ENCODE measurements at regions not wholly inside any gene's neighbourhood (a gene's known extent, or its start where the extent isn't known, plus 50 kb on each side); places are given as distances from the start of the nearest gene placed in this dataset.

- H3K27me3 ChIP-seq = no peaks in the 10 kb centered on the region
- H3K4me1 ChIP-seq = no peaks in the 10 kb centered on the region
- H3K4me3 ChIP-seq = no peak overlapping the region
- H3K9me3 ChIP-seq = no peaks in the 10 kb centered on the region
- DNase-seq (ENCODE audit: low spot score in 2 of 2) = no peak
- no peak overlapping the region for H3K27ac ChIP-seq
- intact Hi-C loops (cut with DNase I; ENCODE audit: low total_unique reads) = no loop called here
- TF ChIP-seq POLR2AphosphoS5 (IDR thresholded peaks at IDR 0.05) (no peak), POLR2A (IDR thresholded peaks at IDR 0.05) (no peak), CTCF (IDR thresholded peaks at IDR 0.05) (no peak)
- no peaks in the 10 kb centered on the region for H3K36me3 ChIP-seq
Measured at GRCh38 chr2:30041884-30042283, 104.9 kb upstream of the YPEL5 start.

- H3K9me3 ChIP-seq = no peaks in the 10 kb centered on the region
- intact Hi-C loops (cut with DNase I; ENCODE audit: low total_unique reads) = no loop called here
- TF ChIP-seq CTCF (IDR thresholded peaks at IDR 0.05) (no peak), POLR2AphosphoS5 (IDR thresholded peaks at IDR 0.05) (no peak), POLR2A (IDR thresholded peaks at IDR 0.05) (no peak)
- no peaks in the 10 kb centered on the region for H3K27me3 ChIP-seq
- no peaks in the 10 kb centered on the region for H3K4me1 ChIP-seq
- no peak for DNase-seq (ENCODE audit: low spot score in 2 of 2)
- no peaks in the 10 kb centered on the region for H3K36me3 ChIP-seq
- no peak overlapping the region for H3K4me3 ChIP-seq
- H3K27ac ChIP-seq = no peak overlapping the region
Measured at GRCh38 chr2:30046396-30046795, 100.4 kb upstream of the YPEL5 start.

GRCh38 chr2:30046979-30047378 lies 99.8 kb upstream of the YPEL5 start:
- intact Hi-C loops (cut with DNase I; ENCODE audit: low total_unique reads) = no loop called here
- Histone ChIP-seq H3K9me3 (no peaks in the 10 kb centered on the region), H3K27ac (no peak overlapping the region), H3K27me3 (no peaks in the 10 kb centered on the region), H3K4me3 (no peak overlapping the region), H3K36me3 (no peaks in the 10 kb centered on the region), H3K4me1 (no peaks in the 10 kb centered on the region)
- no peak for TF ChIP-seq POLR2AphosphoS5 (IDR thresholded peaks at IDR 0.05)
- TF ChIP-seq POLR2A (IDR thresholded peaks at IDR 0.05) = no peak
- no peak for DNase-seq (ENCODE audit: low spot score in 2 of 2)

GRCh38 chr2:30048636-30049175 lies 98.1 kb upstream of the YPEL5 start:
- H3K9me3 ChIP-seq = no peaks in the 10 kb centered on the region
- H3K4me1 ChIP-seq = no peaks in the 10 kb centered on the region
- H3K4me3 ChIP-seq = no peak overlapping the region
- no peaks in the 10 kb centered on the region for H3K27me3 ChIP-seq
- H3K36me3 ChIP-seq = no peaks in the 10 kb centered on the region
- no peak for DNase-seq (ENCODE audit: low spot score in 2 of 2)
- H3K27ac ChIP-seq = no peak overlapping the region
- intact Hi-C loops (cut with DNase I; ENCODE audit: low total_unique reads) = loop anchor here (1.0 kb wide), 1 partner anchor 20 kb away; no protein-coding TSS in a partner anchor
- no peak for TF ChIP-seq POLR2A (IDR thresholded peaks at IDR 0.05)
- no peak for TF ChIP-seq POLR2AphosphoS5 (IDR thresholded peaks at IDR 0.05)
- TF ChIP-seq CTCF (IDR thresholded peaks at IDR 0.05) = no peak

GRCh38 chr2:30055548-30055947 lies 91.3 kb upstream of the YPEL5 start:
- Histone ChIP-seq H3K36me3 (no peaks in the 10 kb centered on the region), H3K27ac (no peak overlapping the region), H3K27me3 (no peaks in the 10 kb centered on the region), H3K4me1 (no peaks in the 10 kb centered on the region), H3K4me3 (no peak overlapping the region), H3K9me3 (no peaks in the 10 kb centered on the region)
- intact Hi-C loops (cut with DNase I; ENCODE audit: low total_unique reads) = no loop called here
- no peak for DNase-seq (ENCODE audit: low spot score in 2 of 2)
- no peak for TF ChIP-seq POLR2A (IDR thresholded peaks at IDR 0.05)
- TF ChIP-seq CTCF (IDR thresholded peaks at IDR 0.05) = no peak
- TF ChIP-seq POLR2AphosphoS5 (IDR thresholded peaks at IDR 0.05) = no peak

GRCh38 chr2:30060562-30060961 lies 86.2 kb upstream of the YPEL5 start:
- Histone ChIP-seq H3K27ac (no peak overlapping the region), H3K4me1 (no peaks in the 10 kb centered on the region), H3K4me3 (no peak overlapping the region), H3K36me3 (no peaks in the 10 kb centered on the region), H3K9me3 (peaks cover 14 to 26% of the 10 kb centered on the region in 2 donors), H3K27me3 (no peaks in the 10 kb centered on the region)
- no peak for DNase-seq (ENCODE audit: low spot score in 2 of 2)
- intact Hi-C loops (cut with DNase I; ENCODE audit: low total_unique reads) = no loop called here
- TF ChIP-seq POLR2AphosphoS5 (IDR thresholded peaks at IDR 0.05) (no peak), CTCF (IDR thresholded peaks at IDR 0.05) (no peak), POLR2A (IDR thresholded peaks at IDR 0.05) (no peak)
